ENCODE measurements at regions not wholly inside any gene's neighbourhood (a gene's known extent, or its start where the extent isn't known, plus 50 kb on each side); places are given as distances from the start of the nearest gene placed in this dataset.

DNA sequence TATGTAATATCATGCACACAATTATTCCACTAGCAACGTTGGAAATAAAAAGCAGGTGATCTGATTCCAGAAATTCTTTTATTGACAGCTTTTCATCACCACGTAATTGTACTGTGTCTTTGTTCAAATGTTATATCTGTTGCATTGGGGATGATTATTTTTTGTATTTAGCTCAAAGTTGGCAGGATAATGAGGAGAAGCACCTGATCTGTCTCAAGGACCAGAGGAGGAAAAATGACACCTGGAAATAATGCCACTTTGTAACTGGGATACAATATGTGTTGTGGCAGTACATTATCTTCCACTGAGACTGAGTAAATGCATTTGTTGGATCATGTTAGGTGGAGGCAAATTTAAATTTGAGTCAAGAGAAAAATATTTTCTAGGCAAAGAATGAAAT lies 1298.8 kb upstream of the CDH6 start:
- intact Hi-C loops (cut with DNase I; ENCODE audit: low total_unique reads) = no loop called here
- Histone ChIP-seq H3K4me1 (no peaks in the 10 kb centered on the region), H3K36me3 (ENCODE audit: low read depth, missing control alignments) (no peaks in the 10 kb centered on the region), H3K9me3 (no peaks in the 10 kb centered on the region), H3K4me3 (no peak overlapping the region), H3K27ac (no peak overlapping the region), H3K27me3 (no peaks in the 10 kb centered on the region)
- TF ChIP-seq CTCF (IDR thresholded peaks at IDR 0.05) (no peak), POLR2A (IDR thresholded peaks at IDR 0.05) (no peak)
- no peak for DNase-seq
- WGBS, 2 donors = 65 to 81% methylated on average over 2 of the region's 2 CpGs

DNA sequence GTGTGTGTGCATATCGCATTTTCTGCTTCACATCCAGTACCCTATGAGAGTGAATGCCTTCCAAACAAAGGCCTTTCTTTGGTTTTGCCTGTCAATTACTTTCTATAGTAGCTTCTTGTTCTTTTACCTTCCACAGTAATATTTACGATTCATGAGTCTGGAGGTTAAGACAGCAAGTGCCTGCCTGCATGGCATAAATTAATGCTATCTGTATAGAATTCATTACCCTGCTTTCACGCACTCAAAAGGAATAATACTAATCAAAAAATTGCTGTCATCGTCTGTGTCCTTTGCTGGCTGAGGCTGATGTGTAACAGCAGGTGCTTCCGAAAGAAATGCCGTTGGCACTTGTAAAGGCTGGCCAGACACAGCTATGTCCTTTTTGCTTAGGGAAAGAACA lies 1304.4 kb upstream of the CDH6 start:
- no peak for DNase-seq
- Histone ChIP-seq H3K4me3 (no peak overlapping the region), H3K36me3 (ENCODE audit: low read depth, missing control alignments) (no peaks in the 10 kb centered on the region), H3K9me3 (no peaks in the 10 kb centered on the region), H3K27ac (no peak overlapping the region), H3K4me1 (no peaks in the 10 kb centered on the region), H3K27me3 (no peaks in the 10 kb centered on the region)
- TF ChIP-seq POLR2A (IDR thresholded peaks at IDR 0.05) (no peak), CTCF (IDR thresholded peaks at IDR 0.05) (no peak)
- intact Hi-C loops (cut with DNase I; ENCODE audit: low total_unique reads) = no loop called here
- WGBS, 2 donors = 67 to 70% methylated on average over 6 of the region's 6 CpGs

GRCh38 chr5:29885595-29885994 lies 1307.9 kb upstream of the CDH6 start:
- Histone ChIP-seq H3K4me1 (no peaks in the 10 kb centered on the region), H3K27me3 (no peaks in the 10 kb centered on the region), H3K27ac (no peak overlapping the region), H3K4me3 (no peak overlapping the region), H3K36me3 (ENCODE audit: low read depth, missing control alignments) (no peaks in the 10 kb centered on the region), H3K9me3 (no peaks in the 10 kb centered on the region)
- no peak for DNase-seq
- TF ChIP-seq POLR2A (IDR thresholded peaks at IDR 0.05) = no peak
- no peak for TF ChIP-seq CTCF (IDR thresholded peaks at IDR 0.05)
- intact Hi-C loops (cut with DNase I; ENCODE audit: low total_unique reads) = no loop called here
- WGBS, 2 donors = 87 to 93% methylated on average over 9 of the region's 9 CpGs

DNA sequence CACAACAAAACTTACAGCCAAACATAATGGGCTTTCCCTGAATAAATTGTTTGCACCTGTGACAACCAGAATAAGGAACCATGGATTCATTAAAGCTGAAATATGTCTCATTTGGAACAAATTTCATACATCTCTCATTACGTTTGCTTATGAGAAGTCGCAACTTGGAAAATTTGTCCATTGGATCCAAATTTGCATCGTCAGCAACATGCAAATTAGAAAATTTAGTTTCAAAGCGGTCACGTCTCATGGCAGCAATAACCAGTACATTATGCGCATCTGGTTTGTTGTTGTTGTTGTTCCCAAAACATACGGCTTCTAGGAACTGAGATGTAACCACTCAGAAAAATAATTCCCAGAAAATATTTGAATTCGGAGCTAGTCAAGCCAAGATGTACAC lies 1311.5 kb upstream of the CDH6 start:
- Histone ChIP-seq H3K27ac (no peak overlapping the region), H3K9me3 (no peaks in the 10 kb centered on the region), H3K27me3 (no peaks in the 10 kb centered on the region), H3K36me3 (ENCODE audit: low read depth, missing control alignments) (no peaks in the 10 kb centered on the region), H3K4me3 (no peak overlapping the region), H3K4me1 (no peaks in the 10 kb centered on the region)
- no peak for TF ChIP-seq POLR2A (IDR thresholded peaks at IDR 0.05)
- TF ChIP-seq CTCF (IDR thresholded peaks at IDR 0.05) = no peak
- no peak for DNase-seq
- WGBS, 2 donors = 66% methylated on average over 8 of the region's 8 CpGs
- intact Hi-C loops (cut with DNase I; ENCODE audit: low total_unique reads) = no loop called here

DNA sequence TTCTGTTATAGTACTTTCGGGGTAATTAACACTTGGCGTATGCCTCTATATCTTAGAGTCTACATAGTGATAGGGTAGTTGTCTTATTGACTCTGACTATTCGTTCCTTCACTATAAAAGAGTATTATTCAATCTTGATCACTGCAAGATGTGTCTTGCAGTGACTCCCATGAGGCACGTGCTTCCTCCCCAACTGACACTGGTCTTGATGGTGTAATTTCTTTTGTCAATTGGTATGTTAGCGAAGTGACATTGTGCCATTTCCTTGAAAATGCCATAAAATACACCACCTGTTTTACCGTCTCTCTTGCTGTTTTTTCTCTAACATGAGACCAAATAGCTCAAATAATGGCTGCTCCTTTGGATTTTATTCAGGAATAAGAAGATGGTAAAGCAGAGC lies 1314.1 kb upstream of the CDH6 start:
- Histone ChIP-seq H3K27me3 (no peaks in the 10 kb centered on the region), H3K27ac (no peak overlapping the region), H3K4me1 (no peaks in the 10 kb centered on the region), H3K36me3 (ENCODE audit: low read depth, missing control alignments) (no peaks in the 10 kb centered on the region), H3K9me3 (no peaks in the 10 kb centered on the region), H3K4me3 (no peak overlapping the region)
- DNase-seq = no peak
- WGBS, 2 donors = 70 to 79% methylated on average over 6 of the region's 6 CpGs
- TF ChIP-seq CTCF (IDR thresholded peaks at IDR 0.05) = no peak
- no peak for TF ChIP-seq POLR2A (IDR thresholded peaks at IDR 0.05)
- intact Hi-C loops (cut with DNase I; ENCODE audit: low total_unique reads) = no loop called here

All from testis (tissue), 2 donors.